IPS-18c (cell line): ENCODE measurements at regions not wholly inside any gene's neighbourhood (a gene's known extent, or its start where the extent isn't known, plus 50 kb on each side); places are given as distances from the start of the nearest gene placed in this dataset.

Experiments
- H3K4me3 ChIP-seq: 2 replicates; pipeline ENCODE4 v1.7.0; 2013; ENCODE audit warnings: low read depth, mild to moderate bottlenecking, low read length, moderate library complexity; ENCODE audit not compliant: insufficient read depth
- H3K9me3 ChIP-seq: one replicate; pipeline ENCODE4 v1.6.1; 2013; ENCODE audit warnings: mild to moderate bottlenecking, low read length, moderate library complexity; ENCODE audit not compliant: control insufficient read depth, insufficient read depth

- Histone ChIP-seq H3K4me3 (no peak overlapping the region), H3K9me3 (no peaks in the 10 kb centered on the region)
Measured at GRCh38 chr5:107325866-107326265, 344.9 kb downstream of the EFNA5 start.

DNA sequence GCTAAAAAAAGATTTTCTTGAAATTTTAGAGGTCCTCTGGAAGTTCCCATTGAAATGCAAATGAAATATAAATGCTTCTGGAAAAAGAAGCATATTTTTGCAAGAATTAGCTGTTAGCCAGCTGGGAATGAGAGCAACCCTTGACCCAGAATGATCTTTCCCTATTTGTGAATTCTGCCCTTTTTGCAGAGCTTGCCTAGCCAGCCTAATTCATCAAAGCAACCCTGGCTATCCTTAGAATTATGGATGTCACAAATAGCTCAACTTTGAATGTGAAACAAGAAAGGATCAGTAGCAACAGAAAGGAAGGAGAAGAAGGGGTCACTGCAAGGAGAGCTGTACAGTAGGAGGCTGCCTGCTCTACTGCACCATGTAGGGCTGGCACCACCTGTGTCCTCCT is 345.9 kb downstream of the EFNA5 start:
- no peak overlapping the region for H3K4me3 ChIP-seq
- H3K9me3 ChIP-seq, result no peaks in the 10 kb centered on the region

DNA sequence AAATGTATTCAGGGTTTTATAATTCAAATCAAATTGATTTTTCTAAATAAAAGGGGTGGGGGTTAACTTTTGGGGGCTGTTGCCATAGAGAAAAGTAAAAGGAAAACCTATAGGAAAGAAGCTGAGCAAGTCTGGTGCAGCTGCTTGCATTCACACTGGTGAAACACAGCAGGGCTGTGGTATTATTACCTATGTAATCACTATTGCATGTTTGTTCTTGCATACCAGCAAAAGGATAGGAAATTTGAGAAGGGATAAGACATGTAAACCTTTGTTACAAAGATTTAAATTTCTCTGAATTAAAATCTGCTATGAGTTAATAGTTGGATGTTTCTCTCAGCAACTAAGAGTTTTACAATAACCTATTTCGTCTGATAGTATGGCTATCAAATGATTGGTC is 346.7 kb downstream of the EFNA5 start:
- Histone ChIP-seq H3K9me3 (no peaks in the 10 kb centered on the region), H3K4me3 (no peak overlapping the region)

DNA sequence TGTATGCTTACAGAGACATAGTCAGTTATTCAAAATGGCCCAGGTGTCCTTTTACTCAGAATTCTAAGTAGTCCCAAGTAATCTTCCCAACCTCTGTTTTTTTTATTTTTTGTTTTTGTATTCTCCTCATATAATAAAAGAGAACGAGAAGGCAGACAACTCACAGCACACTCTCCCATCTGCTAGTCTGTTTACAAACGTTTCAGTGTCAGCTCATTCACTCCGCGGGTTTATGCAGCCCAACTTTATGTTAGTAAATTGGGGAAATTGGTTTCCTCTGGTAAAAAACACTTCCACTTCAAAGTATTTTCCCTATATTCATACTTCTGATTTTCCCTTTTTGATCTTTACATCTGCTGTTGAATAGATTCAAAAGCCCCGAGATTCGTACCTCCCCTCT is 347.2 kb downstream of the EFNA5 start:
- H3K4me3 ChIP-seq, result no peak overlapping the region

GRCh38 chr5:107322936-107323335 is 347.8 kb downstream of the EFNA5 start:
- no peaks in the 10 kb centered on the region for H3K9me3 ChIP-seq

More for the DNA sequence above, 347.2 kb downstream of the EFNA5 start:
- no peaks in the 10 kb centered on the region for H3K9me3 ChIP-seq

GRCh38 chr5:107321906-107322305 is 348.8 kb downstream of the EFNA5 start:
- no peaks in the 10 kb centered on the region for H3K9me3 ChIP-seq
- no peak overlapping the region for H3K4me3 ChIP-seq

More at GRCh38 chr5:107322936-107323335, 347.8 kb downstream of the EFNA5 start:
- H3K4me3 ChIP-seq, result no peak overlapping the region

DNA sequence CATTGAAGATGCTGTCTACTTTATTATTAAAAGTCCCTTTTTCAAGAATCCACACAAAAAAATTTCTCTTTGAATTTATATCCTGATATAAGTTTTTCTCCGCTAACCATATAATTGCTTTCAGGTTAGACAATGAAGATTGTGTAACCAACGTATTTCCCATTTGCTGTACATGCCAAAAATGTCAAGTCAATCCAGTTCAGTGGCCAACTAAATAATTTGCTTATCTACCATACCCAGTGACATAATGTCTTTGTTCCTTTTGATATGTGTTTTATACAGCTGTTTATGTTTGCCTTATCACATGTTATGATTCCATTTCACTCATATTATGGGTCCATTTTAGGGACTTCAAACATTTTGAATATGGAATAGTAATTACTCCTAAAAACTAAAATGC is 349.9 kb downstream of the EFNA5 start:
- H3K4me3 ChIP-seq, result no peak overlapping the region
- no peaks in the 10 kb centered on the region for H3K9me3 ChIP-seq

GRCh38 chr5:107320376-107320775 is 350.4 kb downstream of the EFNA5 start:
- no peaks in the 10 kb centered on the region for H3K9me3 ChIP-seq

DNA sequence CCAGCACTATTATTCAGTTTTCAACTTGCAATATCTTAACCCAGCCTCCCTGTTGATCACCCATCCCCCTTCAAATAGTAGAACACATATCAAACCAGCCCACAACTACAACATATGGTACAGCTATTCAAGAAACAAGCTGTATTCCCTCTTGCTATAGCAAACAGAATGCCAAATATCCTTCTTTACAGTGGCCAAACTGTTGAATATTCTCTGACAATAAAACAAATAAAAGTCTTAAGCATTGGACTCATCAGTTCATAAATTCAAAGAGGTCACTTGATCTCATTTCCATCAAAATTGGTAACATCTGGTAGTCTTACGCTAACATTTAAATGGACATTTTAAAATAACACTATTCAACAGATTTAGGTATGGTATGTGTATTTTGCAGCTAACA is 350.8 kb downstream of the EFNA5 start:
- Histone ChIP-seq H3K4me3 (no peak overlapping the region), H3K9me3 (no peaks in the 10 kb centered on the region)

More at GRCh38 chr5:107320376-107320775, 350.4 kb downstream of the EFNA5 start:
- H3K4me3 ChIP-seq, result no peak overlapping the region

DNA sequence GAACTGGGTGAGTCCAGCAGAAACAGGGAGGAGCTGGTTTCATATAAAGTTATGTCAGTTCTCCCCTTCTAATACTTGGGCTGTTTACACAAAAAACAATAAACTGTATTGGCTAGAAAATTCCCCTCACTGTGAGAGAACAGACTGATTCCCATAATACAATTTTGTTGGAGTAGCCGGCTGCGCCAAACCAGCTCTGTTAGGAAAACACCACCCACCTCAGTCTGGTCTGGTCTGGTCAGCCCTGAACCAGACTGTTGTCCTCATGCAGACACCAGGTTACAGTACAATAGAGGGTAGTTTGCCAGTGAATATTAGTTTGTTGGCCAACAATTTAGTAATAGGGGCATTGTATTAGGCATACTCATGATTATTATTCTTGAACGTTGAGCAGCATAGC is 356.4 kb downstream of the EFNA5 start:
- H3K4me3 ChIP-seq, result no peak overlapping the region

GRCh38 chr5:107313921-107314320 is 356.8 kb downstream of the EFNA5 start:
- Histone ChIP-seq H3K4me3 (no peak overlapping the region), H3K9me3 (no peaks in the 10 kb centered on the region)

More for the DNA sequence above, 356.4 kb downstream of the EFNA5 start:
- no peaks in the 10 kb centered on the region for H3K9me3 ChIP-seq

DNA sequence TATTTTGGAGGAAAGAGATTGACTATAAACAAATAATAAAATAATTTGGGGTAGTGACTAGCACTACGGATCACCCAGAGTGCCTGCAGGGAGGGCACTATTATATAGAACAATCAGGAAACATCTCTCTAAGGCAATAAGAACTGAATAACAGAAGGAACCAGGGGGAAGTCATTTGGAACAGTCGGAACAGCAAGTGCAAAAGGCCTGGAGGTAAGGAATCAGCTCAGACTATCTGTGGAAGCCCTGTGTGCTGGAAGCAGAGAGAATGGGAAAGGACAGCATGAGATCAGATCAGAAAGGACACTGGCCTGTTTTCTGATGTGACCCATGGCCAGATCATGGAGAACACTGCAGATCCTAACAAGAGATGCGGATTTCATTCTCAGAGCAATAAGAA is 357.6 kb downstream of the EFNA5 start:
- Histone ChIP-seq H3K4me3 (no peak overlapping the region), H3K9me3 (no peaks in the 10 kb centered on the region)

DNA sequence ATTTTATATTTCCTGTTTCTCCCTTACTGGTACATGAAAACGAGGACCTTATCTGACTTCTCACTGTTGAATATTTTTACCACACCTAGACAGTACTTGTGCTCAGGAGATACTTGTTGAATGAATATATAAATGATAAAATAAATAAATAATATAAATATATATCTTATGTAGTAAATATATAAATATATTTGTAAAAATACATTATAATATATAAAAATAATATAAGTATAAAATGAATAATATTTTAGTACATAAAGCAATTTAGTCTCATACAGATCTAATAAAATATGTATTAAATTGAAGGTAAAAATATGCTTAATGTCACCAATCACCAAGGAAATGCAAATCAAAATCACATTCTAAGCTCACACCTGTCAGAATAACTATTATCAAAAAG is 360.6 kb downstream of the EFNA5 start:
- no peaks in the 10 kb centered on the region for H3K9me3 ChIP-seq
- no peak overlapping the region for H3K4me3 ChIP-seq

GRCh38 chr5:107306594-107306993 is 364.1 kb downstream of the EFNA5 start:
- Histone ChIP-seq H3K9me3 (no peaks in the 10 kb centered on the region), H3K4me3 (no peak overlapping the region)

DNA sequence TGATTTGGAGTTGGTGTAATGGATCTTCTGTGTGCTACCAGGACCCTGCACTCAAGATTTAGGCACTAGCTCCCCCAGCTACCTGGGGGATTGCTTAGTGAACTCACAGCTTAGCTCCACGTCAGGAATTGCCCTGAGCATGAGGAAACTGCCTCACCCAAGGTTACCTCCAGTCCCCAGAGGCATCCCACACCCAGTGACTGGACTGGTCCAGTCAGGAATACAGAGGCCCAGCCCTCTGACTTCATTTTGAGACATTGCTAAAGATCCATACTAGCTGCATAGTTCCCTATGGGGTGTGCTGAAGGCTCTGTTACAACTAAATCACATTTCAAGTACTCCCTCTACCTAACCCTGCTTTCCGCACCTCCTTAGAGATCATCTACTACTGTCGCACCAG is 364.7 kb downstream of the EFNA5 start:
- Histone ChIP-seq H3K4me3 (no peak overlapping the region), H3K9me3 (no peaks in the 10 kb centered on the region)

GRCh38 chr5:107304684-107305083 is 366.1 kb downstream of the EFNA5 start:
- H3K4me3 ChIP-seq, result no peak overlapping the region
- H3K9me3 ChIP-seq, result no peaks in the 10 kb centered on the region

GRCh38 chr5:107303171-107303968 is 367.4 kb downstream of the EFNA5 start:
- H3K4me3 ChIP-seq, result no peak overlapping the region
- H3K9me3 ChIP-seq, result no peaks in the 10 kb centered on the region

DNA sequence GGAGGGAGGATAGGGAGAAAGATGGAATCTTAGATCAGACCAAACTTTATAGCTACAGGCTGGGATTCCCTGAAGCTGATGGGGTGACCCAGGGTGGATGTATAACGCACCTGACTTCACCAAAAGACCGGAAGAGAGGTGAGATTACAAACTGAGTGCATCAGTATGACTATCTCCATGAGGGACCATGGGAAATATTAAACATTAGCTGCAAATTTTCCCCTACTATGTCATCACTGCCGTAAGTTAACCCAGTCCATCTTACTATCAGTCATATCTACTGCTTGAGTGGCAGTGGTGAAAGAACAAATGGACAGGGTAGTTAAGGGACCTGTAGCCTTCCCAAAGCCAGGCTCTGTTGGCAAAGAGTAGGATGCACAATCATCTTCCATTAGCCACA is 368.3 kb downstream of the EFNA5 start:
- no peaks in the 10 kb centered on the region for H3K9me3 ChIP-seq
- no peak overlapping the region for H3K4me3 ChIP-seq

GRCh38 chr5:107301999-107302398 is 368.7 kb downstream of the EFNA5 start:
- no peak overlapping the region for H3K4me3 ChIP-seq
- no peaks in the 10 kb centered on the region for H3K9me3 ChIP-seq
